SH-SY5Y (cell line): ENCODE measurements at regions not wholly inside any gene's neighbourhood (a gene's known extent, or its start where the extent isn't known, plus 50 kb on each side); places are given as distances from the start of the nearest gene placed in this dataset.

ENCODE experiments used
- GATA2 ChIP-seq: IDR thresholded peaks from 2 replicates; pipeline ENCODE4 v1.6.1; 2011; ENCODE audit warnings: mild to moderate bottlenecking, low read depth, low read length
- GATA3 ChIP-seq: IDR thresholded peaks from 2 replicates; pipeline ENCODE4 v1.6.1; 2011; ENCODE audit warnings: low read depth, mild to moderate bottlenecking, low read length, moderate library complexity

GRCh38 chr7:68103319-68103718 lies 1106.7 kb downstream of the TYW1 start:
- TF ChIP-seq GATA2 (no peak), GATA3 (no peak)

- TF ChIP-seq GATA3 (no peak), GATA2 (peak; percentile 65)
Measured at GRCh38 chr7:68107261-68107660, 1110.6 kb downstream of the TYW1 start.

- TF ChIP-seq GATA2 (no peak), GATA3 (no peak)
Measured at GRCh38 chr7:68107968-68108367, 1111.3 kb downstream of the TYW1 start.

- TF ChIP-seq GATA2, result no peak
- TF ChIP-seq GATA3, result no peak
Measured at GRCh38 chr7:68109299-68109698, 1112.7 kb downstream of the TYW1 start.

GRCh38 chr7:68119411-68119810 lies 1122.8 kb downstream of the TYW1 start:
- TF ChIP-seq GATA3 (no peak), GATA2 (no peak)

GRCh38 chr7:68121056-68121455 lies 1124.4 kb downstream of the TYW1 start:
- TF ChIP-seq GATA2 (no peak), GATA3 (peak; percentile 64)

GRCh38 chr7:68121655-68122054 lies 1125.0 kb downstream of the TYW1 start:
- TF ChIP-seq GATA3, result peak; percentile 93
- TF ChIP-seq GATA2, result peak; percentile 99

- TF ChIP-seq GATA3 (no peak), GATA2 (no peak)
Measured at GRCh38 chr7:68122801-68123200, 1126.2 kb downstream of the TYW1 start.

- no peak for TF ChIP-seq GATA2
- no peak for TF ChIP-seq GATA3
Measured at GRCh38 chr7:68125168-68125567, 1128.5 kb downstream of the TYW1 start.

- TF ChIP-seq GATA3 (no peak), GATA2 (no peak)
Measured at GRCh38 chr7:68133045-68133444, 1136.4 kb downstream of the TYW1 start.

- TF ChIP-seq GATA3 (no peak), GATA2 (no peak)
Measured at GRCh38 chr7:68143345-68143744, 1146.7 kb downstream of the TYW1 start.

- TF ChIP-seq GATA3 (peak; percentile 89), GATA2 (peak; percentile 98)
Measured at GRCh38 chr7:68146983-68147382, 1150.3 kb downstream of the TYW1 start.

GRCh38 chr7:68147614-68148238 lies 1151.1 kb downstream of the TYW1 start:
- peak; percentile 93 for TF ChIP-seq GATA2
- peak; percentile 92 for TF ChIP-seq GATA3

- no peak for TF ChIP-seq GATA2
- no peak for TF ChIP-seq GATA3
Measured at GRCh38 chr7:68148440-68148839, 1151.8 kb downstream of the TYW1 start.

GRCh38 chr7:68152205-68152604 lies 1155.6 kb downstream of the TYW1 start:
- TF ChIP-seq GATA2 (no peak), GATA3 (no peak)

GRCh38 chr7:68155676-68156075 lies 1159.0 kb downstream of the TYW1 start:
- TF ChIP-seq GATA2, result no peak
- TF ChIP-seq GATA3, result no peak
